ENCODE measurements at regions not wholly inside any gene's neighbourhood (a gene's known extent, or its start where the extent isn't known, plus 50 kb on each side); places are given as distances from the start of the nearest gene placed in this dataset.

DNA sequence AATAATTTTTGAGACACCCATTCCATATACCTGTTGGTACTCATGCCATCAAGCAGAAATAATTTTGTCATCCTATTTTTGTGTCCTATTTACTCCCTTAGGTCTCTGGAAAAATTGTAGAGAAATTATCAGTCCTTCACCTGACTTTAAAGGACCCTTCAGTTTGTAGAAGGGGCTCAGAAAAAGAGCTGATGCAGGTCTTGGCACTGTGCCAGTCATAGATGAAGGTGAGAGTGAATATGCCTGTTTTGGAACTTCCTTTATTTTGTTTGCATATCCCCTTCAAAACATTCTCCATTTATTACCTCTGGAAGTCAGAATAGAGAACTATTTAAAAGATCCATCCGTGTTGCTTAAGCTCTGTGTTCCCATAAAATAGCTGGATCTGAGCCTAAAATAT lies 321.0 kb upstream of the TPK1 start (continued):
- TF ChIP-seq, protein P1, sequence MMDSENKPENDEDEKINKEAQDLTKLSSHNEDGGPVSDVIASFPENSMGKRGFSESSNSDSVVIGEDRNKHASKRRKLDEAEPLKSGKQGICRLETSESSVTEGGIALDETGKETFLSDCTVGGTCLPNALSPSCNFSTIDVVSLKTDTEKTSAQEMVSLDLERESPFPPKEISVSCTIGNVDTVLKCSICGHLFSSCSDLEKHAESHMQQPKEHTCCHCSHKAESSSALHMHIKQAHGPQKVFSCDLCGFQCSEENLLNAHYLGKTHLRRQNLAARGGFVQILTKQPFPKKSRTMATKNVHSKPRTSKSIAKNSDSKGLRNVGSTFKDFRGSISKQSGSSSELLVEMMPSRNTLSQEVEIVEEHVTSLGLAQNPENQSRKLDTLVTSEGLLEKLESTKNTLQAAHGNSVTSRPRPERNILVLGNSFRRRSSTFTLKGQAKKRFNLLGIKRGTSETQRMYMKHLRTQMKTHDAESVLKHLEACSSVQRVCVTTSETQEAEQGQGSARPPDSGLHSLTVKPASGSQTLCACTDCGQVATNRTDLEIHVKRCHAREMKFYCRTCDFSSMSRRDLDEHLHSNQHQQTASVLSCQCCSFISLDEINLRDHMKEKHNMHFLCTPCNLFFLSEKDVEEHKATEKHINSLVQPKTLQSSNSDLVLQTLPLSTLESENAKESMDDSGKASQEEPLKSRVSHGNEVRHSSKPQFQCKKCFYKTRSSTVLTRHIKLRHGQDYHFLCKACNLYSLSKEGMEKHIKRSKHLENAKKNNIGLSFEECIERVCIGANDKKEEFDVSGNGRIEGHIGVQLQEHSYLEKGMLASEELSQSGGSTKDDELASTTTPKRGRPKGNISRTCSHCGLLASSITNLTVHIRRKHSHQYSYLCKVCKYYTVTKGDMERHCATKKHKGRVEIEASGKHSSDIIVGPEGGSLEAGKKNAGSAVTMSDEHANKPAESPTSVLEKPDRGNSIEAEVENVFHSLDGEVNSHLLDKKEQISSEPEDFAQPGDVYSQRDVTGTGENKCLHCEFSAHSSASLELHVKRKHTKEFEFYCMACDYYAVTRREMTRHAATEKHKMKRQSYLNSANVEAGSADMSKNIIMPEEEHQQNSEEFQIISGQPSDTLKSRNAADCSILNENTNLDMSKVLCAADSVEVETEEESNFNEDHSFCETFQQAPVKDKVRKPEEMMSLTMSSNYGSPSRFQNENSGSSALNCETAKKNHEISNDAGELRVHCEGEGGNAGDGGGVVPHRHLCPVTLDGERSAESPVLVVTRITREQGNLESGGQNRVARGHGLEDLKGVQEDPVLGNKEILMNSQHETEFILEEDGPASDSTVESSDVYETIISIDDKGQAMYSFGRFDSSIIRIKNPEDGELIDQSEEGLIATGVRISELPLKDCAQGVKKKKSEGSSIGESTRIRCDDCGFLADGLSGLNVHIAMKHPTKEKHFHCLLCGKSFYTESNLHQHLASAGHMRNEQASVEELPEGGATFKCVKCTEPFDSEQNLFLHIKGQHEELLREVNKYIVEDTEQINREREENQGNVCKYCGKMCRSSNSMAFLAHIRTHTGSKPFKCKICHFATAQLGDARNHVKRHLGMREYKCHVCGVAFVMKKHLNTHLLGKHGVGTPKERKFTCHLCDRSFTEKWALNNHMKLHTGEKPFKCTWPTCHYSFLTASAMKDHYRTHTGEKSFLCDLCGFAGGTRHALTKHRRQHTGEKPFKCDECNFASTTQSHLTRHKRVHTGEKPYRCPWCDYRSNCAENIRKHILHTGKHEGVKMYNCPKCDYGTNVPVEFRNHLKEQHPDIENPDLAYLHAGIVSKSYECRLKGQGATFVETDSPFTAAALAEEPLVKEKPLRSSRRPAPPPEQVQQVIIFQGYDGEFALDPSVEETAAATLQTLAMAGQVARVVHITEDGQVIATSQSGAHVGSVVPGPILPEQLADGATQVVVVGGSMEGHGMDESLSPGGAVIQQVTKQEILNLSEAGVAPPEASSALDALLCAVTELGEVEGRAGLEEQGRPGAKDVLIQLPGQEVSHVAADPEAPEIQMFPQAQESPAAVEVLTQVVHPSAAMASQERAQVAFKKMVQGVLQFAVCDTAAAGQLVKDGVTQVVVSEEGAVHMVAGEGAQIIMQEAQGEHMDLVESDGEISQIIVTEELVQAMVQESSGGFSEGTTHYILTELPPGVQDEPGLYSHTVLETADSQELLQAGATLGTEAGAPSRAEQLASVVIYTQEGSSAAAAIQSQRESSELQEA (IDR thresholded peaks at IDR 0.05; ENCODE audit: low read depth), result no peak
- TF ChIP-seq NFIX (CRISPR knock-in tag; IDR thresholded peaks at IDR 0.05; ENCODE audit: low read depth) (peak; percentile 85), ZNF589 (CRISPR knock-in tag; IDR thresholded peaks at IDR 0.05; ENCODE audit: low read depth) (no peak), NFIC (IDR thresholded peaks at IDR 0.05) (peak; percentile 95), BHLHE40 (IDR thresholded peaks at IDR 0.05; ENCODE audit: low read length) (no peak), MXI1 (IDR thresholded peaks at IDR 0.05; ENCODE audit: low read depth, low read length) (no peak), ZNF174 (CRISPR knock-in tag; IDR thresholded peaks at IDR 0.05) (no peak), SMARCA4 (IDR thresholded peaks at IDR 0.05) (no peak), ZNF354B (CRISPR knock-in tag; IDR thresholded peaks at IDR 0.05) (no peak)
- TF ChIP-seq, protein P2, sequence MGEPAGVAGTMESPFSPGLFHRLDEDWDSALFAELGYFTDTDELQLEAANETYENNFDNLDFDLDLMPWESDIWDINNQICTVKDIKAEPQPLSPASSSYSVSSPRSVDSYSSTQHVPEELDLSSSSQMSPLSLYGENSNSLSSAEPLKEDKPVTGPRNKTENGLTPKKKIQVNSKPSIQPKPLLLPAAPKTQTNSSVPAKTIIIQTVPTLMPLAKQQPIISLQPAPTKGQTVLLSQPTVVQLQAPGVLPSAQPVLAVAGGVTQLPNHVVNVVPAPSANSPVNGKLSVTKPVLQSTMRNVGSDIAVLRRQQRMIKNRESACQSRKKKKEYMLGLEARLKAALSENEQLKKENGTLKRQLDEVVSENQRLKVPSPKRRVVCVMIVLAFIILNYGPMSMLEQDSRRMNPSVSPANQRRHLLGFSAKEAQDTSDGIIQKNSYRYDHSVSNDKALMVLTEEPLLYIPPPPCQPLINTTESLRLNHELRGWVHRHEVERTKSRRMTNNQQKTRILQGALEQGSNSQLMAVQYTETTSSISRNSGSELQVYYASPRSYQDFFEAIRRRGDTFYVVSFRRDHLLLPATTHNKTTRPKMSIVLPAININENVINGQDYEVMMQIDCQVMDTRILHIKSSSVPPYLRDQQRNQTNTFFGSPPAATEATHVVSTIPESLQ (CRISPR knock-in tag; IDR thresholded peaks at IDR 0.05), result no peak
- TF ChIP-seq, protein P3, sequence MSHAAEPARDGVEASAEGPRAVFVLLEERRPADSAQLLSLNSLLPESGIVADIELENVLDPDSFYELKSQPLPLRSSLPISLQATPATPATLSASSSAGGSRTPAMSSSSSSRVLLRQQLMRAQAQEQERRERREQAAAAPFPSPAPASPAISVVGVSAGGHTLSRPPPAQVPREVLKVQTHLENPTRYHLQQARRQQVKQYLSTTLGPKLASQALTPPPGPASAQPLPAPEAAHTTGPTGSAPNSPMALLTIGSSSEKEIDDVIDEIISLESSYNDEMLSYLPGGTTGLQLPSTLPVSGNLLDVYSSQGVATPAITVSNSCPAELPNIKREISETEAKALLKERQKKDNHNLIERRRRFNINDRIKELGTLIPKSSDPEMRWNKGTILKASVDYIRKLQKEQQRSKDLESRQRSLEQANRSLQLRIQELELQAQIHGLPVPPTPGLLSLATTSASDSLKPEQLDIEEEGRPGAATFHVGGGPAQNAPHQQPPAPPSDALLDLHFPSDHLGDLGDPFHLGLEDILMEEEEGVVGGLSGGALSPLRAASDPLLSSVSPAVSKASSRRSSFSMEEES (CRISPR knock-in tag; IDR thresholded peaks at IDR 0.05), result no peak
- TF ChIP-seq, protein P4, sequence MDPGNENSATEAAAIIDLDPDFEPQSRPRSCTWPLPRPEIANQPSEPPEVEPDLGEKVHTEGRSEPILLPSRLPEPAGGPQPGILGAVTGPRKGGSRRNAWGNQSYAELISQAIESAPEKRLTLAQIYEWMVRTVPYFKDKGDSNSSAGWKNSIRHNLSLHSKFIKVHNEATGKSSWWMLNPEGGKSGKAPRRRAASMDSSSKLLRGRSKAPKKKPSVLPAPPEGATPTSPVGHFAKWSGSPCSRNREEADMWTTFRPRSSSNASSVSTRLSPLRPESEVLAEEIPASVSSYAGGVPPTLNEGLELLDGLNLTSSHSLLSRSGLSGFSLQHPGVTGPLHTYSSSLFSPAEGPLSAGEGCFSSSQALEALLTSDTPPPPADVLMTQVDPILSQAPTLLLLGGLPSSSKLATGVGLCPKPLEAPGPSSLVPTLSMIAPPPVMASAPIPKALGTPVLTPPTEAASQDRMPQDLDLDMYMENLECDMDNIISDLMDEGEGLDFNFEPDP (CRISPR knock-in tag; IDR thresholded peaks at IDR 0.05), result no peak
- TF ChIP-seq, protein P5, sequence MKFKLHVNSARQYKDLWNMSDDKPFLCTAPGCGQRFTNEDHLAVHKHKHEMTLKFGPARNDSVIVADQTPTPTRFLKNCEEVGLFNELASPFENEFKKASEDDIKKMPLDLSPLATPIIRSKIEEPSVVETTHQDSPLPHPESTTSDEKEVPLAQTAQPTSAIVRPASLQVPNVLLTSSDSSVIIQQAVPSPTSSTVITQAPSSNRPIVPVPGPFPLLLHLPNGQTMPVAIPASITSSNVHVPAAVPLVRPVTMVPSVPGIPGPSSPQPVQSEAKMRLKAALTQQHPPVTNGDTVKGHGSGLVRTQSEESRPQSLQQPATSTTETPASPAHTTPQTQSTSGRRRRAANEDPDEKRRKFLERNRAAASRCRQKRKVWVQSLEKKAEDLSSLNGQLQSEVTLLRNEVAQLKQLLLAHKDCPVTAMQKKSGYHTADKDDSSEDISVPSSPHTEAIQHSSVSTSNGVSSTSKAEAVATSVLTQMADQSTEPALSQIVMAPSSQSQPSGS (CRISPR knock-in tag; IDR thresholded peaks at IDR 0.05), result no peak

Data from K562 (cell line).